ENCODE measurements at regions not wholly inside any gene's neighbourhood (a gene's known extent, or its start where the extent isn't known, plus 50 kb on each side); places are given as distances from the start of the nearest gene placed in this dataset.

- H3K4me3 ChIP-seq = no peak overlapping the region
- intact Hi-C loops (cut with DNase I) = no loop called here
- TF ChIP-seq POLR2A (IDR thresholded peaks at IDR 0.05) (no peak), CTCF (IDR thresholded peaks at IDR 0.05) (no peak), POLR2AphosphoS5 (IDR thresholded peaks at IDR 0.05; ENCODE audit: insufficient read depth in 1 of 2, low read depth in 1 of 2) (no peak)
Observed at GRCh38 chr3:66592927-66593625, 92.3 kb upstream of the LRIG1 start.

GRCh38 chr3:66593978-66594377, 93.2 kb upstream of the LRIG1 start:
- intact Hi-C loops (cut with DNase I) = no loop called here
- no peaks in the 10 kb centered on the region for H3K27me3 ChIP-seq
- no peak overlapping the region for H3K27ac ChIP-seq
- DNase-seq (ENCODE audit: extremely low spot score in 2 of 2) = no peak
- H3K9me3 ChIP-seq = no peaks in the 10 kb centered on the region
- H3K36me3 ChIP-seq = no peaks in the 10 kb centered on the region
- H3K4me3 ChIP-seq = no peak overlapping the region
- TF ChIP-seq POLR2AphosphoS5 (IDR thresholded peaks at IDR 0.05; ENCODE audit: insufficient read depth in 1 of 2, low read depth in 1 of 2) (no peak), CTCF (IDR thresholded peaks at IDR 0.05) (no peak), POLR2A (IDR thresholded peaks at IDR 0.05) (no peak)
- H3K4me1 ChIP-seq = no peaks in the 10 kb centered on the region

More at GRCh38 chr3:66592927-66593625, 92.3 kb upstream of the LRIG1 start:
- DNase-seq (ENCODE audit: extremely low spot score in 2 of 2) = no peak
- no peaks in the 10 kb centered on the region for H3K36me3 ChIP-seq
- no peaks in the 10 kb centered on the region for H3K9me3 ChIP-seq
- no peaks in the 10 kb centered on the region for H3K27me3 ChIP-seq
- no peak overlapping the region for H3K27ac ChIP-seq
- no peaks in the 10 kb centered on the region for H3K4me1 ChIP-seq

- no peak for DNase-seq (ENCODE audit: extremely low spot score in 2 of 2)
- H3K36me3 ChIP-seq = no peaks in the 10 kb centered on the region
- H3K4me3 ChIP-seq = no peak overlapping the region
- H3K27me3 ChIP-seq = no peaks in the 10 kb centered on the region
- no peaks in the 10 kb centered on the region for H3K9me3 ChIP-seq
- TF ChIP-seq POLR2AphosphoS5 (IDR thresholded peaks at IDR 0.05; ENCODE audit: insufficient read depth in 1 of 2, low read depth in 1 of 2) (no peak), POLR2A (IDR thresholded peaks at IDR 0.05) (no peak), CTCF (IDR thresholded peaks at IDR 0.05) (no peak)
- H3K27ac ChIP-seq = no peak overlapping the region
- intact Hi-C loops (cut with DNase I) = no loop called here
- no peaks in the 10 kb centered on the region for H3K4me1 ChIP-seq
Observed at GRCh38 chr3:66597308-66597863, 96.6 kb upstream of the LRIG1 start.

- H3K27ac ChIP-seq = no peak overlapping the region
- TF ChIP-seq POLR2AphosphoS5 (IDR thresholded peaks at IDR 0.05; ENCODE audit: insufficient read depth in 1 of 2, low read depth in 1 of 2) = no peak
- no peak for TF ChIP-seq POLR2A (IDR thresholded peaks at IDR 0.05)
- TF ChIP-seq CTCF (IDR thresholded peaks at IDR 0.05) = no peak
- H3K27me3 ChIP-seq = no peaks in the 10 kb centered on the region
- DNase-seq (ENCODE audit: extremely low spot score in 2 of 2) = no peak
- no peaks in the 10 kb centered on the region for H3K36me3 ChIP-seq
- intact Hi-C loops (cut with DNase I) = no loop called here
- H3K4me3 ChIP-seq = no peak overlapping the region
- no peaks in the 10 kb centered on the region for H3K9me3 ChIP-seq
- peaks cover 4% of the 10 kb centered on the region for H3K4me1 ChIP-seq
Observed at GRCh38 chr3:66598168-66598567, 97.3 kb upstream of the LRIG1 start.

- intact Hi-C loops (cut with DNase I) = no loop called here
- Histone ChIP-seq H3K4me1 (peaks cover 7% of the 10 kb centered on the region), H3K27ac (no peak overlapping the region), H3K36me3 (no peaks in the 10 kb centered on the region), H3K27me3 (no peaks in the 10 kb centered on the region), H3K4me3 (no peak overlapping the region), H3K9me3 (no peaks in the 10 kb centered on the region)
- TF ChIP-seq POLR2A (IDR thresholded peaks at IDR 0.05) (no peak), POLR2AphosphoS5 (IDR thresholded peaks at IDR 0.05; ENCODE audit: insufficient read depth in 1 of 2, low read depth in 1 of 2) (no peak)
- no peak for DNase-seq (ENCODE audit: extremely low spot score in 2 of 2)
Observed at GRCh38 chr3:66602237-66602636, 101.4 kb upstream of the LRIG1 start.
